Glutamatergic neuron (in vitro differentiated cells): ENCODE measurements at regions not wholly inside any gene's neighbourhood (a gene's known extent, or its start where the extent isn't known, plus 50 kb on each side); places are given as distances from the start of the nearest gene placed in this dataset.

Experiments
- DNase-seq: peaks from one replicate; pipeline ENCODE4 v3.0.0; 2022
- H3K27ac Mint-ChIP-seq: one replicate; pipeline ENCODE4 v1.8.0; 2020; ENCODE audit warnings: mild to moderate bottlenecking, mixed read lengths, inconsistent platforms; ENCODE audit not compliant: unreplicated experiment
- H3K27me3 Mint-ChIP-seq: one replicate; pipeline ENCODE4 v1.8.0; 2020; ENCODE audit warnings: mild to moderate bottlenecking, moderate library complexity, mixed read lengths, inconsistent platforms; ENCODE audit not compliant: unreplicated experiment
- H3K36me3 Mint-ChIP-seq: one replicate; pipeline ENCODE4 v1.8.0; 2020; ENCODE audit warnings: mild to moderate bottlenecking, mixed read lengths, inconsistent platforms; ENCODE audit not compliant: unreplicated experiment
- H3K4me1 Mint-ChIP-seq: one replicate; pipeline ENCODE4 v1.8.0; 2020; ENCODE audit warnings: mild to moderate bottlenecking, low read depth, mixed read lengths, inconsistent platforms; ENCODE audit not compliant: unreplicated experiment
- H3K4me3 Mint-ChIP-seq: one replicate; pipeline ENCODE4 v1.8.0; 2020; ENCODE audit warnings: mild to moderate bottlenecking, mixed read lengths, inconsistent platforms; ENCODE audit not compliant: unreplicated experiment
- H3K9me3 Mint-ChIP-seq: one replicate; pipeline ENCODE4 v1.8.0; 2020; ENCODE audit warnings: mild to moderate bottlenecking, moderate library complexity, mixed read lengths, inconsistent platforms; ENCODE audit not compliant: unreplicated experiment
- CTCF ChIP-seq: fragments of 200-600 bp; sonication (generic); IDR thresholded peaks from one replicate; pipeline ENCODE4 v1.5.0; 2021; ENCODE audit not compliant: partially characterized antibody, unreplicated experiment

GRCh38 chr15:47548231-47548630 is 169.1 kb upstream of the SEMA6D start:
- Mint-ChIP-seq H3K4me3 (no peak overlapping the region), H3K27me3 (no peaks in the 10 kb centered on the region), H3K27ac (no peak overlapping the region), H3K9me3 (peaks cover 2% of the 10 kb centered on the region), H3K36me3 (peaks cover 4% of the 10 kb centered on the region), H3K4me1 (peaks cover 10% of the 10 kb centered on the region)
- DNase-seq: no peak
- TF ChIP-seq CTCF: no peak

- H3K27ac Mint-ChIP-seq: no peak overlapping the region
- H3K9me3 Mint-ChIP-seq: peaks cover 2% of the 10 kb centered on the region
- no peaks in the 10 kb centered on the region for H3K27me3 Mint-ChIP-seq
- no peak overlapping the region for H3K4me3 Mint-ChIP-seq
- no peak for TF ChIP-seq CTCF
- no peak for DNase-seq
- peaks cover 10% of the 10 kb centered on the region for H3K4me1 Mint-ChIP-seq
- H3K36me3 Mint-ChIP-seq: no peaks in the 10 kb centered on the region
Observed at GRCh38 chr15:47548986-47549385, 168.3 kb upstream of the SEMA6D start.

- no peak overlapping the region for H3K27ac Mint-ChIP-seq
- no peak for TF ChIP-seq CTCF
- H3K36me3 Mint-ChIP-seq: no peaks in the 10 kb centered on the region
- H3K27me3 Mint-ChIP-seq: no peaks in the 10 kb centered on the region
- H3K4me1 Mint-ChIP-seq: peaks cover 13% of the 10 kb centered on the region
- no peak overlapping the region for H3K4me3 Mint-ChIP-seq
- peaks cover 2% of the 10 kb centered on the region for H3K9me3 Mint-ChIP-seq
- no peak for DNase-seq
Observed at GRCh38 chr15:47551079-47551478, 166.2 kb upstream of the SEMA6D start.

GRCh38 chr15:47551546-47551945 is 165.8 kb upstream of the SEMA6D start:
- Mint-ChIP-seq H3K9me3 (peaks cover 2% of the 10 kb centered on the region), H3K27me3 (peaks cover under 1% of the 10 kb centered on the region), H3K4me3 (no peak overlapping the region), H3K27ac (no peak overlapping the region), H3K4me1 (peaks cover 18% of the 10 kb centered on the region), H3K36me3 (no peaks in the 10 kb centered on the region)
- no peak for DNase-seq
- no peak for TF ChIP-seq CTCF

GRCh38 chr15:47552978-47553608 is 164.2 kb upstream of the SEMA6D start:
- Mint-ChIP-seq H3K4me1 (peaks cover 24% of the 10 kb centered on the region), H3K27ac (no peak overlapping the region), H3K4me3 (no peak overlapping the region), H3K9me3 (peaks cover 2% of the 10 kb centered on the region), H3K36me3 (peaks cover under 1% of the 10 kb centered on the region), H3K27me3 (peaks cover 5% of the 10 kb centered on the region)
- TF ChIP-seq CTCF: no peak
- DNase-seq: no peak
